Gastroesophageal sphincter (tissue), 3 donors: ENCODE measurements at regions not wholly inside any gene's neighbourhood (a gene's known extent, or its start where the extent isn't known, plus 50 kb on each side); places are given as distances from the start of the nearest gene placed in this dataset.
"Not testable (repeated sequence)": the region's sequence is repeated elsewhere in the genome, so short reads cannot be mapped to it uniquely, and the experiment has no call there.

Source experiments
- EP300 ChIP-seq: sonication (generic); formaldehyde crosslinking; IDR thresholded peaks from one replicate; pipeline ENCODE4 v1.6.1; 2017; ENCODE audit warnings: antibody characterized with exemption, mild to moderate bottlenecking
- POLR2A ChIP-seq, 2 donors: fragments of 450-650 bp; IDR thresholded peaks; one replicate each; pipeline ENCODE4 v1.6.1; 2017; ENCODE audit warnings: antibody characterized with exemption in 2 of 2, mild to moderate bottlenecking in 2 of 2, moderate library complexity in 1 of 2
- POLR2AphosphoS5 ChIP-seq: sonication (generic); formaldehyde crosslinking; IDR thresholded peaks from one replicate; pipeline ENCODE4 v1.6.1; 2017; ENCODE audit warnings: antibody characterized with exemption
- TF ChIP-seq, protein P1 (sequence below), 4 experiments: fragments of 200-600 bp in 2 of 4; fragments of 450-650 bp in 2 of 4; sonication (generic) in 1 of 4; IDR thresholded peaks; one replicate each; pipeline ENCODE4 v1.5.1; 2017 to 2019; ENCODE audit warnings: antibody characterized with exemption in 4 of 4, mild to moderate bottlenecking in 2 of 4, moderate library complexity in 2 of 4

DNA sequence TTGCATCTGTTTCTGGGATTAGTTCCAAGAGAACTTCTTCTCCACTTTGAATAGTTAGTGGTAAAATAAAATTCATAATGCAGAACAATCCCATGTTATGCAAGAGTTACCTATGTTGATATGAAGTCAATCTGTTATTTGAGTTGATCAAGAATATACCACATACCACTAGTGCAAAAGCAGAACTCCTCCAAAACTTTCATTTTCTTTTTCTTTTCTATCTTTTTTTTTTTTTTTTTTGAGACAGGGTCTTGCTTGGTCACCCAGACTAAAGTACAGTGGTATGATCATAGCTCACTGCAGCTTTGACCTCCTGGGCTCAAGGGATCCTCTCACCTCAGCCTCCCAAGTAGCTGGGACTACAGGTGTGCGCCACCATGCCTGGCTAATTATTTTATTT is 78.8 kb upstream of the UMPS start:
- not testable (repeated sequence) for TF ChIP-seq POLR2AphosphoS5; POLR2A (IDR thresholded peaks at IDR 0.05); EP300
- TF ChIP-seq, protein P1, sequence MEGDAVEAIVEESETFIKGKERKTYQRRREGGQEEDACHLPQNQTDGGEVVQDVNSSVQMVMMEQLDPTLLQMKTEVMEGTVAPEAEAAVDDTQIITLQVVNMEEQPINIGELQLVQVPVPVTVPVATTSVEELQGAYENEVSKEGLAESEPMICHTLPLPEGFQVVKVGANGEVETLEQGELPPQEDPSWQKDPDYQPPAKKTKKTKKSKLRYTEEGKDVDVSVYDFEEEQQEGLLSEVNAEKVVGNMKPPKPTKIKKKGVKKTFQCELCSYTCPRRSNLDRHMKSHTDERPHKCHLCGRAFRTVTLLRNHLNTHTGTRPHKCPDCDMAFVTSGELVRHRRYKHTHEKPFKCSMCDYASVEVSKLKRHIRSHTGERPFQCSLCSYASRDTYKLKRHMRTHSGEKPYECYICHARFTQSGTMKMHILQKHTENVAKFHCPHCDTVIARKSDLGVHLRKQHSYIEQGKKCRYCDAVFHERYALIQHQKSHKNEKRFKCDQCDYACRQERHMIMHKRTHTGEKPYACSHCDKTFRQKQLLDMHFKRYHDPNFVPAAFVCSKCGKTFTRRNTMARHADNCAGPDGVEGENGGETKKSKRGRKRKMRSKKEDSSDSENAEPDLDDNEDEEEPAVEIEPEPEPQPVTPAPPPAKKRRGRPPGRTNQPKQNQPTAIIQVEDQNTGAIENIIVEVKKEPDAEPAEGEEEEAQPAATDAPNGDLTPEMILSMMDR (IDR thresholded peaks at IDR 0.05) = not testable (repeated sequence)
